Stimulated activated naive CD8-positive, alpha-beta T cell treated with anti-CD3 and anti-CD28 coated beads, Interleukin-15, Interleukin-2, amounts not matched to agents 100 ng/mL and 50 ng/mL, for 24 hours (primary cell): ENCODE measurements at regions not wholly inside any gene's neighbourhood (a gene's known extent, or its start where the extent isn't known, plus 50 kb on each side); places are given as distances from the start of the nearest gene placed in this dataset.
"Not testable (repeated sequence)": the region's sequence is repeated elsewhere in the genome, so short reads cannot be mapped to it uniquely, and the experiment has no call there.

Experiments used
- H3K27ac Mint-ChIP-seq: one replicate; pipeline ENCODE4 v1.8.0; 2021; ENCODE audit warnings: mild to moderate bottlenecking, mixed read lengths
- H3K27me3 Mint-ChIP-seq: one replicate; pipeline ENCODE4 v1.8.0; 2021; ENCODE audit warnings: mixed read lengths
- H3K36me3 Mint-ChIP-seq: one replicate; pipeline ENCODE4 v1.8.0; 2021; ENCODE audit warnings: low read depth, mixed read lengths
- H3K4me1 Mint-ChIP-seq: one replicate; pipeline ENCODE4 v1.8.0; 2021; ENCODE audit warnings: low read depth, mixed read lengths
- H3K4me3 Mint-ChIP-seq: one replicate; pipeline ENCODE4 v1.8.0; 2021; ENCODE audit warnings: mild to moderate bottlenecking, mixed read lengths
- H3K9me3 Mint-ChIP-seq: one replicate; pipeline ENCODE4 v1.8.0; 2021; ENCODE audit warnings: mixed read lengths

GRCh38 chr10:111323389-111323966 is 246.6 kb downstream of the ADRA2A start:
- Mint-ChIP-seq H3K4me1 (no peaks in the 10 kb centered on the region), H3K27ac (no peak overlapping the region), H3K36me3 (no peaks in the 10 kb centered on the region), H3K27me3 (peaks cover 32% of the 10 kb centered on the region), H3K9me3 (no peaks in the 10 kb centered on the region), H3K4me3 (no peak overlapping the region)

DNA sequence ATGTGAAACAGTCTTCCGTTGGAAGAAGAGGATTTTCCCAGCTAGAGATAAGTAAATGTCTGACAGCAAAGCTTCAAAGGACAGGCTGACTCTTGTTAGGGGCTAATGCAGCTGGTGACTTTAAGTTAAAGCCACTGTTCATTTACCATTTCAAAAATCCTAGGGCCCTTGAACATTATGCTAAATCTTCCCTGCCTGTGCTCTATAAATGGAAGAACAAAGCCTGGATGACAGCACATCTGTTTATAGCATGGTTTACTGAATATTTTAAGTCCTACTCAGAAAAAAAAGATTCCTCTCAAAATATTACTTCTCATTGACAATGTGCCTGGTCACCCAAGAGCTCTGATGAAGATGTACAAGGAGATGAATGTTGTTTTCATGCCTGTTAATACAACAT is 255.3 kb downstream of the ADRA2A start:
- H3K4me1 Mint-ChIP-seq, H3K4me3 Mint-ChIP-seq, H3K27me3 Mint-ChIP-seq, H3K36me3 Mint-ChIP-seq, H3K9me3 Mint-ChIP-seq, H3K27ac Mint-ChIP-seq: not testable (repeated sequence)

GRCh38 chr10:111335826-111336225 is 259.0 kb downstream of the ADRA2A start:
- Mint-ChIP-seq H3K27me3 (peaks cover 14% of the 10 kb centered on the region), H3K36me3 (peaks cover 5% of the 10 kb centered on the region), H3K4me1 (no peaks in the 10 kb centered on the region), H3K4me3 (no peak overlapping the region), H3K27ac (no peak overlapping the region), H3K9me3 (peaks cover 15% of the 10 kb centered on the region)

DNA sequence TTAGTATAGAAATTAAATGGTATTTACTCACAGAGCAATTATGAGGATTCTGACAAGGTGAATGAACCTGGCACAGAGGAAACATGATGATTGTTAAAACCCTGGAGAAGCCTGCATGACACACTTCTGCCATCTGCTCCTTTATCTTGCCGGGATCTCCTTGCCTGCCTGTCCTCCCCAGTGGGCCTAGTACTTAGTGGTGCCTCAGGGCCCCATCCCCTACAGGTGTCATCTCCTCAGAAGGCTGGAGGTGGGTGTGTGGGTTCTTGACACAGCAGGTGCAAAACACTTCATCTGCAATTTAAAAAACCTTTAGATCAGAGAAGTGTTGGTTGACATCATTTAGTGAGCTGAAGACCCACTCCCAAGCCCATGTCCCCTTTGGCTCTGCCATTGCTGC is 261.2 kb downstream of the ADRA2A start:
- no peak overlapping the region for H3K4me3 Mint-ChIP-seq
- H3K9me3 Mint-ChIP-seq = peaks cover 25% of the 10 kb centered on the region
- no peaks in the 10 kb centered on the region for H3K4me1 Mint-ChIP-seq
- H3K27me3 Mint-ChIP-seq = peaks cover 9% of the 10 kb centered on the region
- peaks cover 5% of the 10 kb centered on the region for H3K36me3 Mint-ChIP-seq
- H3K27ac Mint-ChIP-seq = no peak overlapping the region

DNA sequence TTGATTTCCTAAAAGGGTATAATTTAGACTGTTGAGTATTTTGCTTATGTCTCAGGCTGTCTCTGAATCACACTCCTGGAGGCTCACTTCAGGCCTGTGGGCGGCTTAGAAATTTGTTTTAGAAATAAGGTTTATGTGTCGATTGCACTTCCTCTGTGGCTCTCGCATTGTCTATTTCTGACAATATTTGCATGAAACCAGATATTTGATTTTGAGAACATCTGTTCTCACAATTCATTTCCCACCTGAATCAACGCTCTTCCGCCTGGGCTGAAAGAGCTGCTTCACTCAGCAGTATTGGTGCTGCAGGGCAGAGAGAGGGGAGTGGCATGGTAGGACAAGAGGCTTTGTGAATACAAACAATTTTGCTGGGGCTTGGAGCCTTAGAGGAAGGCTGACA is 262.0 kb downstream of the ADRA2A start:
- no peak overlapping the region for H3K27ac Mint-ChIP-seq
- H3K36me3 Mint-ChIP-seq = peaks cover 5% of the 10 kb centered on the region
- H3K27me3 Mint-ChIP-seq = peaks cover 9% of the 10 kb centered on the region
- H3K9me3 Mint-ChIP-seq = peaks cover 25% of the 10 kb centered on the region
- H3K4me1 Mint-ChIP-seq = no peaks in the 10 kb centered on the region
- no peak overlapping the region for H3K4me3 Mint-ChIP-seq

DNA sequence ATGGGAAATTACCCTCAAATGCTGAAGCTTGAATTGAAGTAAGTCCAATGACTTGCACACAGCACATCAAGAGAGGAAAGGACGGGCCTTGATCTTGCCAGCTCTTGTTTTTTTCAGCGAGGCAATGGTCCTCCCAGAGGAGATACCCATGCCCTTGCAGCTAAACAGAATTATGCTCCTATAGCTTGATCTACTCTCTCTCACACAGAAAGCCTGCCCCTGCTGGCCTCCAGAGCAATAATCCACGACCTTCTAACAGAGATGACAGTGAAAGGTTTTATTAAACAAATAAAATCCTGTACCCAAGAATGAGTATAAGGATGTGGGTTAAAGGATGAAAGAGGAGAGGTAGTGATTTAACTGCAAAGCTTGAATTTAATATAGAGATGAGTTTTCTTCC is 268.0 kb downstream of the ADRA2A start:
- H3K9me3 Mint-ChIP-seq = peaks cover 24% of the 10 kb centered on the region
- H3K4me1 Mint-ChIP-seq = no peaks in the 10 kb centered on the region
- peaks cover 12% of the 10 kb centered on the region for H3K27me3 Mint-ChIP-seq
- no peak overlapping the region for H3K4me3 Mint-ChIP-seq
- H3K36me3 Mint-ChIP-seq = peaks cover 5% of the 10 kb centered on the region
- no peak overlapping the region for H3K27ac Mint-ChIP-seq

- no peak overlapping the region for H3K27ac Mint-ChIP-seq
- no peaks in the 10 kb centered on the region for H3K4me1 Mint-ChIP-seq
- no peaks in the 10 kb centered on the region for H3K36me3 Mint-ChIP-seq
- peaks cover 11% of the 10 kb centered on the region for H3K27me3 Mint-ChIP-seq
- no peak overlapping the region for H3K4me3 Mint-ChIP-seq
- H3K9me3 Mint-ChIP-seq = no peaks in the 10 kb centered on the region
Measured at GRCh38 chr10:111347386-111348013, 270.7 kb downstream of the ADRA2A start.

DNA sequence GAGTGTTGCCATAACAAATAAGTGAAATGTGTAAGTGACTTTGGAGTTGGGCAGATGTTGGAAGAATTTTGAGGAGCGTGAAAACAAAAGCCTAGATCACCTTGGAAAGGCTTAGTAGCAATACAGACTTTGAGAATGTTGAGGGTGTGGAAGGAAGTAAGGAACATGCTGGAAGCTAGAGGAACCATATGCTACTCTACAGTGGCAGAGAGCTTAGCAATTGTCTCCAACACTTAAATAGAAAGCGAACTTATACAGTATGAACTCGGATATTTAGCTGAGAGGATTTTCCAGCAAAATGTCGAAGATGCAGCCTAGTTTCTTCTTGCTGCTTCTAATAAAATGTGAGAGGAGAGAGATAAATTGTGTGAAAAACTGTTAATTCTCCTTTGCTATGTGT is 271.2 kb downstream of the ADRA2A start:
- H3K4me3 Mint-ChIP-seq = no peak overlapping the region
- no peaks in the 10 kb centered on the region for H3K9me3 Mint-ChIP-seq
- peaks cover 14% of the 10 kb centered on the region for H3K27me3 Mint-ChIP-seq
- H3K27ac Mint-ChIP-seq = no peak overlapping the region
- H3K4me1 Mint-ChIP-seq = no peaks in the 10 kb centered on the region
- no peaks in the 10 kb centered on the region for H3K36me3 Mint-ChIP-seq

DNA sequence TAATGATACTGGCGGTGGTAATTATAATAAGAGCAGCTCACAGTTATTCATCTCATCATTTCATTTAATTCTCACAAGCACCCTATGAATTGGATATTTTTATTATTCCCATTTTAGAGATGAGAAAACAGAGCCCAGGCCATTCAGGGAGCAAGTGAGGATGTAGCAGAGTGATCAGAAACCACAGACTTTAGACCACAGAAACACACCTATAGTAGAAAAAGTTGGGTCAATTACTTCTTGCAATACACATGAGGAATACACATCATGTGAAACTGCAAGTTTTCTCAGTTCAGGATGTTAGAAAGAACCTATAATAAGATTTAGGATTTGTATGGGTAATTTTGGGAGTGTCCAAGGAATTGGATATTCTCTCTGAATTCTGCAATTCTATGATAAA is 278.0 kb downstream of the ADRA2A start:
- Mint-ChIP-seq H3K4me1 (no peaks in the 10 kb centered on the region), H3K9me3 (no peaks in the 10 kb centered on the region), H3K27ac (no peak overlapping the region), H3K27me3 (peaks cover 19% of the 10 kb centered on the region), H3K36me3 (no peaks in the 10 kb centered on the region), H3K4me3 (no peak overlapping the region)

- Mint-ChIP-seq H3K27me3 (peaks cover 23% of the 10 kb centered on the region), H3K27ac (no peak overlapping the region), H3K4me3 (no peak overlapping the region), H3K4me1 (no peaks in the 10 kb centered on the region), H3K36me3 (no peaks in the 10 kb centered on the region), H3K9me3 (no peaks in the 10 kb centered on the region)
Measured at GRCh38 chr10:111356571-111356970, 279.7 kb downstream of the ADRA2A start.

- Mint-ChIP-seq H3K4me1 (no peaks in the 10 kb centered on the region), H3K27me3 (peaks cover 17% of the 10 kb centered on the region), H3K4me3 (no peak overlapping the region), H3K27ac (no peak overlapping the region), H3K9me3 (no peaks in the 10 kb centered on the region), H3K36me3 (no peaks in the 10 kb centered on the region)
Measured at GRCh38 chr10:111357859-111358258, 281.0 kb downstream of the ADRA2A start.

- Mint-ChIP-seq H3K9me3 (no peaks in the 10 kb centered on the region), H3K36me3 (no peaks in the 10 kb centered on the region), H3K4me1 (no peaks in the 10 kb centered on the region), H3K4me3 (no peak overlapping the region), H3K27me3 (peaks cover 17% of the 10 kb centered on the region), H3K27ac (no peak overlapping the region)
Measured at GRCh38 chr10:111360260-111360925, 283.6 kb downstream of the ADRA2A start.

DNA sequence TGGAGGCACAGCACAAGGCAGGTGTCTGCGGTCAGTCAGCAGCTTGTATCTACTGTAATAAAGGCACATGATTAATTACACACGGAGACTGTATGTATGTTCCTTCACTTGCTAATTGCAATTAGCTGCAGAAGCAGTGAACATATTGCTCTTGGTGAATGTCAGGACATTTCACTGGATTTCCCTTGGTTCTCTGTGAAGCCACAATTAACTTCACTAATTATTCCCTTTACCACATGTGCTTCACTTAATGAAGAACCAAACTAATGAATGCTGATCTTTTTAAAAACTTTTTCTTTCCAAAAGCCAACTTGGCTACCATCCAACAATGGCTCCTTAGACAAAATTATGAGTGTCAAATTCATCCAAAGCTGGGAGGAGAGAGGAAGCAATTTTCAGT is 290.7 kb downstream of the ADRA2A start:
- Mint-ChIP-seq H3K36me3 (no peaks in the 10 kb centered on the region), H3K4me3 (no peak overlapping the region), H3K9me3 (no peaks in the 10 kb centered on the region), H3K4me1 (no peaks in the 10 kb centered on the region), H3K27ac (no peak overlapping the region), H3K27me3 (peaks cover 4% of the 10 kb centered on the region)

DNA sequence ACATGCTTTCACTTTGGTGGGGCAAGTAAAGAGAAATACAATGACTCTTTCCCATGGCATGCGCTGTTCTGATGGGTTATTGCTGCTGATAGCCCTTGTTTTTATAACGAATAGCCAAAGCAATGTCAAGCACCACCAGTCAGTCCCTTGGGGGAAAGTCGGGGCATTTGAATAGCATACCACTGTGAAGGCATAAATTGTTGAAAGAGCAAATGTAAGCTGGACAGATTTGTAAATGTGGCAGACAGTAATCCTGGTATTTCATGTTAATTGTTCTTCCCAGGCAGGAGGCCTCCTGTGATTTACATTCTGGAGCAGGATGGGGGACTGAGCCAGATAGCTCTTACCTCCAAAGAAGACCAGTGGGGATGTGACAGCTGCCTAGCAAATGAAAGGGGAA is 293.3 kb downstream of the ADRA2A start:
- H3K36me3 Mint-ChIP-seq = no peaks in the 10 kb centered on the region
- no peaks in the 10 kb centered on the region for H3K9me3 Mint-ChIP-seq
- no peak overlapping the region for H3K27ac Mint-ChIP-seq
- H3K27me3 Mint-ChIP-seq = no peaks in the 10 kb centered on the region
- H3K4me3 Mint-ChIP-seq = no peak overlapping the region
- no peaks in the 10 kb centered on the region for H3K4me1 Mint-ChIP-seq

- Mint-ChIP-seq H3K36me3 (no peaks in the 10 kb centered on the region), H3K27me3 (peaks cover 4% of the 10 kb centered on the region), H3K4me1 (no peaks in the 10 kb centered on the region), H3K27ac (no peak overlapping the region), H3K9me3 (no peaks in the 10 kb centered on the region), H3K4me3 (no peak overlapping the region)
Measured at GRCh38 chr10:111373696-111374095, 296.9 kb downstream of the ADRA2A start.
